ENCODE measurements at regions not wholly inside any gene's neighbourhood (a gene's known extent, or its start where the extent isn't known, plus 50 kb on each side); places are given as distances from the start of the nearest gene placed in this dataset.

DNA sequence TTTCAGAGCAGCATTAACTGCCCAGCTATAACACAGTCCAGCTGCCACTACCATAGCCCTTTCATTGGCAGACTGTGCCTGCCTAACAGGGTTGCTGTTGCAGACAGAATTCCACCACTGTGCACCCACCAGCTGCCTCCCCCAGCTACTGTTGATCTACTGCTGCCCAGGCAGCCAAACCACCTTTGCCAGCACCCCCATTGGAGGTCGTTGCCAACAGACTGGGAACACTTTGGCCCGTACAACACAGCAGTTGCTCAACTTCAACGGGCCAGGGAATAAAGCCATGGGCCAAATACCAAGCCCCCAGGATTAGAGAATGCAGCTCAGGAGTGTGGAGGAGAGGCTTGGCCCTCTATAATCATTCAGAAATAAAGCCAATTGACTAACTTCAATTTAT, 473.6 kb downstream of the CDH11 start:
- DNase-seq (ENCODE audit: low spot score): no peak

DNA sequence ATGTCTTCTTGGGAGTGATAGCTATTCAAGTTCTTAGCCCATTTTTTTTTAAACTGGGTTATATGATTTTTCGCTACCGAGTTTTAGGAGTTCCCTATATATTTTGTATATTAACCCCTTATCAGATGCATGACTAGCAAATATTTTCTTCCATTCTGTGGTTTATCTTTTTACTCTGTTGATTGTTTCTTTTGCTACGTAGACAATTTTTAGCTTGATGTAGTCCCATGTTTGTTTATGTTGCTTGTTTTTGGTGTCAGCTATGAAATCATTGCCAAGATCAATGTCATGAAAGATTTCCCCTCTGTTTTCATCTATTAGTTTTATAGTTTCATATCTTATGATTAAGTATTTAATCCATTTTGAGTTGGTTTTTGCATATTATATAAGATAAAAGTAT, 480.5 kb downstream of the CDH11 start:
- no peak for DNase-seq (ENCODE audit: low spot score)

DNA sequence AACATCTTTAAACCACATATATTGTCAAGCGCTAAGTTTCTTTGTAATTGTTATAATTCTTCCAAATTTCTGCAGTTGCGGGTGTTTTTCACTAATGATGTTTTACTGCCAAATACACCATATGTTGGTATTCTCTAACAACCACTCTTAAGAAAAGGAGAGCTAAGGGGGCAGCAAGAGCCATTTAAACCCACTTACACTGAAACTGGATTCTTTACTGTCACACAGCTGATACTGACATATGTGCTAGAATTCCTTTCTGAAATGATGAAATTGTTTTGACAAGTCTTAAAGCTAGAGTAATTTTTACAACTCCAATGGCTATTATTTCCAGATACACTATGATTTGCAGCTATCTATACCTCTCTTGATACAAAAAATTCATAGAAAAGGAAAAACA, 483.1 kb downstream of the CDH11 start:
- no peak for DNase-seq (ENCODE audit: low spot score)

DNA sequence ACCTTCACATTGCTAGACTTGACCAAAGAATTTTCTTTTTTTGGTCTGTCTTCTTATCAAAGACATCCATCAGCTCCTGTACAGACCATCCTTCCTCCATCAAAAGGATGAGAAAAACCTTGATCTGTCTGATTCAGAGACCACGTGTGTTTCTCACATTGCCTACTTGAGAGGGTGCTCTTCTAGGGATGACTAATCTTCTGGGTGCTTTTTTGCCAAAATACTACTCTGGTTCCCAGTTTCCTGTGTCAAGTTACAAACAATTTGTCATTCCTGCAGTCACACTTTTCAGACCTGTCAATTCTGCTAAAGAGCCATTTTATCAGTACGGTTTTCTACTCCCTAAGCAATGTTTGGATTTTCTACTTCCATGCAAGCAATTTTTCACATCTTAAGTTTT, 492.2 kb downstream of the CDH11 start:
- DNase-seq (ENCODE audit: low spot score): no peak

DNA sequence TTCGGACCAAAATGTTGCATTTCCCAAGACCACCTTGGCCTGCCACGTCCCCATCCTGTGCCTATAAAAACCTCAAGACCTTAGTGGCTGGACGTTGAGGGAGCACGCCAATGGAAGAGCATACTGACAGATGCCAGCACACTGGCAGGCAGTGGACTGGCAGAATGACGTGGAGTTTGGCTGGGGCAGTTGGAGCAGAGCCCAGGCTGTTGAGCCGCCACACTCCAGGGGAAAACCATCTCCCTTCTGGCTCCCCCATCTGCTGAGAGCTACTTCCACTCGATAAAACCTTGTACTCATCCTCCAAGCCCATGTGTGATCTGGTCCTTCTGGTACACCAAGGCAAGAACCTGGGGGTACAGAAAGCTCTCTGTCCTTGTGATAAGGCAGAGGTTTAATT, 494.1 kb downstream of the CDH11 start:
- peak; percentile 28 for DNase-seq (ENCODE audit: low spot score)

DNA sequence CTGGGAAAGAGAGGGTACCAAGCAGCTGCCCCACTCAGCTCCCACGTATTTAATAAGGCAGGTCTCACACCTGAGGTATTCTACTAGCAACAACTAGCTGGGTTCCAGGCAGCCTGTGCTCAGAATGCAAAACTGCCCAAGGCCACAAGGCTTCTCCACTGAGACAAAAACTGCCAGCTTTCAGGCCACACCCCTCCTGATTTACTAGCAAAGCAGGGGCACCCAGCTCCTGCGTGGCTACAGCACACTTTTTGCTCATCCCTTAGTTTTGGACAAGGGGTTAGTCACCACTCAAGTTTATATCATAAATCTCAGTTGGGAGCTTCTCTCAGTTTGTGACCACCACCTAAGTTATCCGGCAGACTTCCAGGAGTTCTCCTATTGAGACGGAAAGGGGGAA, 494.6 kb downstream of the CDH11 start:
- DNase-seq (ENCODE audit: low spot score): no peak

DNA sequence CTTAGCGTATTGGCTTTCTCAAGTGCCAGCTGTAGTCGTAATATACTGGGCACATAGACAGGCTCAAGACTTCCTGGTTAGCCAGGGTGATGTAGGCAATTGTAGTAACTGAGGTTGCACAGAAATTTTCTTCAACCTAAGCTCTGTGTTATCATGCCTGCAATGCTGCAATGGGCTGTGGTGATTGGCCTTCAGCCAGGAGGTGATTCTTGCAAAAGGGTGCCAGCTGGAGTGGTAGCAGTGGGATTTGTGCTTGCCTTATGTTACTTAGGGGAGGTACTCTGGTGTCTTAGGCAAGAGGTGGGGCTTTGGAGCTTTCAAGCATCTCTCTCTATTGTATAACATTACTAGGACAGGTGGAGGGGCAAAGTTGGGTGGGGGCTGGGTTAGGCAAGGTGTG, 495.1 kb downstream of the CDH11 start:
- DNase-seq (ENCODE audit: low spot score): no peak

DNA sequence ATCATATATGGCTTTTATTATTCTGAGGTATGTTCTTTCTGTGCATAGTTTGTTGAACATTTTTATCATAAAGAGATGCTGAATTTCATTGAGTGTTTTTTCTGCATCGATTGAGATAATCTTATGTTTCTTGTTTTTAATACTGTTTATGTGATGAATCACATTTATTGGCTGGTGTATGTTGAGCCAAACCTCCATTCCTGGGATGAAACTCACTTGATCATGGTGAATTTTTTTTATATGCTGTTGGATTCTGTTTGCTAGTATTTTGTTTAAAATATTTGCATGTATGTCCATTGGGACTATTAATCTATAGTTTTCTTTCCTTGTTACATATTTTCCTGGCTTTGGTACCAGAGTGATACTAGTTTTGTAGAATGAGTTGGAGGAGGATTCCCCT, 500.2 kb downstream of the CDH11 start:
- DNase-seq (ENCODE audit: low spot score): no peak

DNA sequence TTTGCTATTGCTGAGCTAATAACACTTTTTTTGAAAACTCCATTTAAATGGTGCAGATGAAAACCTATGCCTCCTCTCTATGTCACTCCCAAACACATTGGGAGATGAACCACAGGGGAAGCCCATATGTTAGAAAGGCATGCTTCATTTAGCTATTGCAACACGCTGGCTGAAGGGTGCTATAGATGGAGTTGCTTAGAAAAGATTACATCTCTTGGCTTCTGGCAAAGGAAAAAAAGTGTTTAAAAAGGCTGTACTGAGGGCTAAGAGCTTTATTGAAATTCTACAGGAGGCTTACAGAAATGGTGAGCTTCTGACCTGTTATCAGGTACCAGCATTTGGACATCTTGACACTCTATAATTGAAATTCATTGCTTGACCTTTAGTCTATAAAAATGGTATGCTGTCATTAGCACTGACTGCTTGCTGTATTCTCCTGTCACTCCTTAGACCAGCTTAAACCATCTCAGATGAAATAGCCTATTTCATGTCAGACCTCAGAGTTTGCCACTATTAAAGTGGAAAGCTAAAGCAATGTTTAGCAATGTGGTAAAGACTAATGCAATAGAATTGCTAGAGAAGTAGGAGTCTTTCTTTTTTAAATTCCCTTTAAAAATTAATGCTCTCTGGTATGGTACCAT, 503.9 kb downstream of the CDH11 start:
- no peak for DNase-seq (ENCODE audit: low spot score)

DNA sequence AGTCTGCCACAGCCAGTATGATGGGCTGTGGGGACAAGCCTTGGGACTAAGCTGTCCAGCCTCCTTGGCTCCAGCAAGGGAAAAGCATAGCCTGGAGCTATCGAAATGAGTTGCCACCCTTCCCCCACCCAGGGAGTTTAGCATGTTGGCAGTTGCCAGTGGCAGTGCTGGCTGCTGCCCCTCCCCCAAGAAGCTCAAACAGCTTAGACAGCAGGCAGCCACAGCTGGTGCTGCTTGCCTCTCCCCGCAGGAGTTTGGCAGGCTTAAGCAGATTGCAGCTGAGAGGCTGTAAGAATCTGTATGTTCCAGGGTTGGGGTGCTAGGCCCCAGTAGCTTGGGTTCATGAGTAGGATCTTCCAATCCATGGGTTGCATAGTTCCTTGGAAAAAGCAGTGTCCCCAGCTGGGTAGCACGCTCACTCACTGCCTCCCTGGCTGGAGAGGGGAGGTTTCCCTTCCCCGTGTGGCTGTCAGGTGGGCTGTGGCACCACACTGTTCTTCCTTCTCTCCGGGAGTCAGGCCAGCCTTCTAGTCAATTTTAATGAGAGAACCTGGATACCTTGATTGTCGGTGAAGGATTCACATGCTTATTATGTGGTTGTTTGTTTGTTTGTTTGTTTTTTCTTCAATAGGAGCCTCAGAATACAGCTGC, 506.1 kb downstream of the CDH11 start:
- peak; percentile 31 for DNase-seq (ENCODE audit: low spot score)

DNA sequence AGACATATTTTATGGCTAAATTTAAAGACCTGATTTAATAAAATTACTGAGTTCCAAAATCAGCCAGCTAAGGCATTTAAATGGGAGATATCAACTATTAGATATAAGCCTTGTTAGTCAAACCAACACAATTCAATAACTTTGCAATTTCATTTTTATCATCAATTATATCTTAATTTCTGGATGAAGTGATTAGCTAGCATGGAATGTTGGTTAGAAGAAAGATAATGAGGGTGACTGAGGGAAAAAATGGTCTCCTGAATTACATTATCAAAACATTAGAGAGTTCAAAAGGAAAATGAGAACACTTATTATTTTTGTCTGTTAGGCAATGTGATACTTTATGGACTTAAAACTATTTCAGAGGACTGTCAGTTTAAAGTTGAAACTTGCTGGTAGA, 525.7 kb downstream of the CDH11 start:
- no peak for DNase-seq (ENCODE audit: low spot score)

DNA sequence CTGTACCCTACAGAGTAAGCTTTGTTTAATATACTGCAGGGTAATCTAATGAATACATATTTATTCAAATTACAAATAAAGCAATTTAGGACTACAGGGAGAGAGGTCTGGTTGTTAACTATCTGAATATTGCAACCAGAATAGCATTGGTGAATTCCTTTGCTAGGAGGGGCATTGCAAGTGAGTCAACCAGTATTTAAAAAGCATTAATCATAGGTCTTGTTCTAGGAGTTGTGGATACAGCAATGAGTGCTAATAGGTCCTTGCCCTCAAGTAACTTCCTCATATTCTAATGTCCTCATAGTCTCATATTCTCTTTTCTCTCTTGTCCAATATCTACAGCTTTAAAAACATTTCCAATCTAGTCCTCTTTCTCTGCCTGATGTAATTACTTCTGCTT, 531.4 kb downstream of the CDH11 start:
- DNase-seq (ENCODE audit: low spot score): no peak

DNA sequence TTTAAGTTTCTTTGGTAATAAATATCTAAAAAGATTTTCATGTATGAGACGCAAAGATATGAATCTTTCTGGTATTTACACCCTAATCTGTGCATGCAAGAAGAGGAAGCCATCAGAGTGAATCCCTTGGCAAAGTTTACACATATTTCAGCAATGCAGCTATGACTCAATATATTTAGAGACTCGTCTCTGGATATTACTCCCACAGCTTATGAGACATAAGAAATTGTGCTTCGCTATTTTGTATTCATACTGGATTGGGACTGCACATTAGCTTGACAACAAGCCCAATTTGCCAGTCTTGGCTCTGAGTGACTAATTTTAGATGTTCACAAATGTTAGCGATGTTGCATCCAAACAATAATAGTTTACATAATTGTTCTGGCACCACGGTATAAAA, 532.0 kb downstream of the CDH11 start:
- DNase-seq (ENCODE audit: low spot score): no peak

DNA sequence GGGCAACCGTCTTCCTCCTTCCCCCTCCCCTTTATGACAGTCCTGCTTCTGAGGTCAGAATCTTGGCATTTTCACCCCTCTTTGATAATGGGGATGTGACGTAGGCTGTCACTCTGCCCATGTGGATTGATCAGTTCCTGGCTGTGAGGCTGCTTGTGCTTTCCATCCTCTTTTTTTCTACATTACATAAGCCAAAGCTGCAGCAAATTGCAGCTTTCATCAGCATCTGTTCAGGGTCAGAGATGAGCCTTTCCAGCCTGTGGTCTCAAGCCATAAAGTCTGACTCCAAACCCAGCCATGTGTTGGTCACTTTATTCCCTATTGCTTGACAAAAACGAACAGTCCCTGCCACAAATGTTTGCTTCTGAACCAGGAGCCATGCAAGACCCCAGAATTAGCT, 535.1 kb downstream of the CDH11 start:
- DNase-seq (ENCODE audit: low spot score): peak; percentile 2

DNA sequence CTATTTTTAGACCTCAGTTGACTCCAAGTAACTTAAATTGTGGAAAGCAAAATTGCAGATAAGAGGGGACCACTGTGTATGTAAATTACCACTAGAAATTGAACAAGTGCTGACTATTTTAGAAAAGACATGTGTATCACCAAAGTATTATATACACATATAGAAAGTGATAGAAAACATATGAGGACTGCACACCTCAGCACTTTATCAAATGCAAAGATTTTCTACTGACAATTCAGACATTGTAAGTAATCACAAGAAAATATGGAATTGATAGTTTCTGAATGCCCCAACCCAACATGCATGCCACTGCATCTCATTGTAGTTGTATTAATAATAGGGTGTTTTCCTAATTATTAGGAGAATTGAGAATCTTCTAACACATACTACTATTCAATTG, 536.5 kb downstream of the CDH11 start:
- DNase-seq (ENCODE audit: low spot score): no peak

DNA sequence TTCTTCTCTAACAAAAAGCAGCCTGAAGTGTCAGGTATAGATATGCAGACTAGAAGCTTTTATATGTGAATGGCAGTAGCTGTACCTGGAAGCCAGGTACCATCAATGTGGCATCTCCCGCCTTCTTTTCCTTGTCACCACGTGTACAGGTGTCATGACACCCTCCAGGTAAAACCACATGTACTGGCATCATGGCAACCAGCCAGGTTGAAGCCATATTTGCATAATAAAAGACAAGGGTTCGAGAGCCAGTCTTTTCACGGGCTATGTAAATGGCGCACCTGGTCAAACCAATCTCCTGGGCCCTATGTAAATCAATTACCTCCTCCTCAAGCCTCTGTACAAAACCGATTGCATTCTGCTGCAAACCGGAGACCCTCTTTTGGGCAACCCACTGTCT, 541.3 kb downstream of the CDH11 start:
- DNase-seq (ENCODE audit: low spot score): no peak

DNA sequence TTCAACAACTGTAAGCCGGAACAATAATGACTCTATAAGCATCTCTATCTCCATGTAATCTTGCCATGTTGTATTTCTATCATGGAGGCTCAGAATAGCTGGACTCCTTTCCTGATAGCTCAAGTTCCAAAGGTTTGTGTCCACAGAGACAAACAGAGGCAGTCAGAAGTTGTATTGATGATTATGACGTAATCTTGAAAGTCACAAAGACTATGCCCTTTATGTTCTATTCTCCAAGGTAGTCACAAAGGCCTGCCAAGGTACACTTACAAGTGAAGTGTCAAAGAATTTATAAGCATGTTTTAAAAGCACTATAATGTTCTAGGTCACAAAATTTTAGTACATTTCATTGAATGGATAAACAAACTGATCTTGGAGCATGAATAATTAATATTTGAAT, 542.2 kb downstream of the CDH11 start:
- DNase-seq (ENCODE audit: low spot score): no peak

DNA sequence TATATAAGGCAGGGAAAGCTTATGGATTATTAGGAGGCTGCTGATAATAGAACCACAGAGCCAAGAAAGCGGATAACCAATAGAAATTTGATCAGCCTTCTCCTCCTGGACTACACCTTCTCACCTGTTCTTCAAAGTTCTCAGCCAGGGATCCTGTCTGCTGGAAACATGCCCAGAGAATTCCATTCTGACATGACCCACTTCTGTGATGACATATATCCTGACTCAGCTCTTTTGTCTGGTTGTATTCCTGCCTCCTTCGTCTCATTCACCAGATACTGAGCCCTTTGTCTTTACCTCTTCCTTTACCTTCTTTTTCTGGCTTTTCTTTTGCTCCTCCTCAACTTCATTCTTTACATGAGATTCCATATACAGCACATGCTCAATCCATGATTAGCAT, 576.1 kb downstream of the CDH11 start:
- no peak for DNase-seq (ENCODE audit: low spot score)

DNA sequence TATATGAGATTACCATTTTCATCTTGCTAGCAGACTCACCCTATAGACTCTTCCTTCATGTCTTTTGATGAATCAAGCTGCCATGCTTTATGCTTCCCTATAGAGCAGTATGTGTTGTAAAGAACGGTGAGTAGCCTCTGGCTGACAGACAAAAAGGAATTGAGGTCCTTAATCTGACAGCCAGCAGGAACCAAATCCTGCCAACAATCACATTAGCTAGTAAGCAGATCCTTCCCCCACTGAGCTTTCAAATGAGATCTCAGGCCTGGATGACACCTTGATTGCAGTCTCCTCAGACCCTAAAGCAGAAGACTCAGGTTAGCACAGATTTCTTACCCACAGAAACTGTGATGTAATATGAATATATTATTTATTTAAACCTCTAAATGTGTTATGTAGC, 577.0 kb downstream of the CDH11 start:
- DNase-seq (ENCODE audit: low spot score): no peak

DNA sequence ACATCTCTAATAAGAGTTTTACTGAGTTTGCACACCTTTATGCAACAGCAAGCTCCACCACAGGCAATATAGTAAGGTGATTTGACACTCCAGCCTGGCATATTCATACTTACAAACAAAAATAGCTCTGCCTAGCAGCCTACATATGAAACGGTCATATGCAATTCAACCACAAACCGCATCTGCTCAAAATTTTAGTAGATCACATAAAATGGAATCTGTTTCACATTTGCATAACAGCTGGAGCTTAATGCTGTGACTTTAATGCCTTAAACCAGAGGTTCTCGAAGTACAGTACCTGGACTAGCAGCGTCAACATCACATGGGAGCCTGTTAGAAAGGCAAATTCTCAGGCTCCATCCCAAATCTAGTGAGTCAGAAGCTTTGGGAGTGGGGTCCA, 578.4 kb downstream of the CDH11 start:
- no peak for DNase-seq (ENCODE audit: low spot score)

DNA sequence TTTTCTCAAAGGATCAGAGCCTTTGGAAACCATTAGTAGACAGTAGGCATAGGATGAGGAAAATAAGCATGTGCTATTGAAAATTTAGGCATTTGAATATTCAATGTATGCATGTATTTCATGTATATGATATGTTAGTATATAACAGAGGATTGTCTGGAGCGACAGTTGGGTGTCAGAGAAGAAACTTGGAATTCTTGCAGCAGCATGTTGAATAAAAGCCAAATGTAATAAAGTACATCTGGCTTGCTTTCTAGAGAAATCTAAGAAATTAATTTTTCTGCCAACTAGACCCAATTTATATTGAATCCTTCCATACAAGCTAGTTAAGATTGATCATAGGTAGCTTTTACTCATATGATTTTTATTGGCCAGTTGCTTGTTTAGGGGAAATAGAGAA, 578.8 kb downstream of the CDH11 start:
- DNase-seq (ENCODE audit: low spot score): no peak

DNA sequence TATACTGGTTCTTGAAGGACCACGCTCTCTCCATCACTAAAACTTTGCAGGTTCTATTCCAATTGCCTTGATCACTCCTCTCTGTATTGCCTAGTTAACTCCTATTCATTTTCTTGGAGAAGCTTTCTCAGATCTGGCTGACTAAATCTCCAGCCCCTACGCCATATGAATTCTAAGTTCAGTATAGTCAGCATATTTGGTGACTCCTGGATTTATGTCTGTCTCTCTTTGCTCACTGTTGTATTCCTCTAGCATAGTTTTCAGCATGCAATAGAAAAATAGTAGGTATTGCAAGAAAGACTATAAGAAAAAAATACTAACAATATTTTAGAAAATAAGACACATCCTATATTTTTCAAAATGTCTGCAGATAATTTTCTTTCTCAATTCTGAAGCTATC, 579.7 kb downstream of the CDH11 start:
- no peak for DNase-seq (ENCODE audit: low spot score)

DNA sequence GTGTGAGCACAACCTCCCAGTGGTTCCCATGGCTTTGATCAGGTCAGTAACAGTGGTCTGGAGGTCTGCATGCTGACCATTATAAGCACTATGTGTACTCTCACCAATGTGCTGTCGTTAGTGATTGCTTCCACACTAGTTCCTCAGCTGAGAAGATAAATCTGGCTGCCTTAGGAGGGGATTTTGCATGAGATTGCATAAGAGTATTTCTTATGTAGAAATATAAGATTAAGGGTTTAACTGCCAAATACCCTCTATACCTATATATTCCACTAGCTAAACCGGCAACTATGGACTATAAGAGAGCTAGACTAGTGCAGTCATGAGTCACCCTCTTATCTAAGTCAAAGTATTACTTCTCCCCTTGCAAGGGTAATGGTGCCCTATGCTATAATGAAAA, 580.2 kb downstream of the CDH11 start:
- no peak for DNase-seq (ENCODE audit: low spot score)

DNA sequence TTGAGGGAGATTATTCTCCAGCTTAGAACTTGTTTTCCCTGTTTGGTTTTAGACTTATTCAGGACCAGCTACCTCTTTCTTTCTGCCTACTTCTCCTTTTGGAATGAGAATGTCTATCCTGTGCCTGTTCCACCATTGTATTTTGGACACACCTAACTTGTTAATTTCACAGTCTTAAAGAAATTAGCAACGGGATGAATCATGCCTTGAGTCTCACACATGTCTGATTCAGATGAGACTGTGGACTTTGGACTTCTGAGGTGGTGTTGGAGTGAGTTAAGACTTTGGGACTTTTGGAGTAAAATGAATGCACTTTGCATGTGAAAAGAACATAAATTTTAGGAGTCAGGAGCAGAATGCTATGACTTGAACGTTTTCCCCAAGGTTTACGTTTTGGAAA, 581.4 kb downstream of the CDH11 start:
- no peak for DNase-seq (ENCODE audit: low spot score)
